Testis (tissue), 2 donors: ENCODE measurements at regions not wholly inside any gene's neighbourhood (a gene's known extent, or its start where the extent isn't known, plus 50 kb on each side); places are given as distances from the start of the nearest gene placed in this dataset.

Experiments
- CTCF ChIP-seq, 3 experiments: fragments of 450-650 bp in 2 of 3; fragments of 200-600 bp in 1 of 3; sonication (generic) in 1 of 3; IDR thresholded peaks; one replicate each; pipeline ENCODE4 v1.5.1; 2016 to 2019; ENCODE audit warnings: antibody characterized with exemption in 3 of 3, mild to moderate bottlenecking in 2 of 3, moderate library complexity in 1 of 3
- POLR2A ChIP-seq: fragments of 450-650 bp; IDR thresholded peaks from one replicate; pipeline ENCODE4 v1.6.1; 2017; ENCODE audit warnings: antibody characterized with exemption, mild to moderate bottlenecking, moderate library complexity

- TF ChIP-seq CTCF (IDR thresholded peaks at IDR 0.05) = no peak
- TF ChIP-seq POLR2A = no peak
Measured at GRCh38 chr13:26111797-26112196, 60.0 kb upstream of the SHISA2 start.
